ENCODE measurements at regions not wholly inside any gene's neighbourhood (a gene's known extent, or its start where the extent isn't known, plus 50 kb on each side); places are given as distances from the start of the nearest gene placed in this dataset.

- BruUV-seq (replicated peaks): no TSS peak
- no peak overlapping the region for H3K9ac ChIP-seq (ENCODE audit: low read length)
- RAD21 ChIA-PET (ENCODE audit: low non-redundant PET in 1 of 2, low total read pairs in 2 of 2, uncharacterized antibody in 2 of 2, unreplicated experiment in 2 of 2): no interaction called here
Observed at GRCh38 chr10:43781480-43782361, 133.0 kb upstream of the ZNF32 start.

More at GRCh38 chr10:43781480-43782361, 133.0 kb upstream of the ZNF32 start:
- intact Hi-C loops (cut with micrococcal nuclease): loop anchor here (10.0 kb wide), 1 partner anchor 87 kb away; no protein-coding TSS in a partner anchor
- POLR2A ChIA-PET: no interaction called here
- Histone ChIP-seq H3K27me3 (ENCODE audit: insufficient read depth, low read length) (no peaks in the 10 kb centered on the region), H3K9me2 (ENCODE audit: insufficient read depth) (no peaks in the 10 kb centered on the region), H3K4me3 (replicated peaks in 1 of 2; ENCODE audit: low read depth in 1 of 2, low read length in 2 of 2) (no peak overlapping the region), H4K20me1 (ENCODE audit: insufficient read depth) (no peaks in the 10 kb centered on the region), H3K9me3 (ENCODE audit: control insufficient read depth in 1 of 2, insufficient read depth in 1 of 2, low read depth in 1 of 2, low read length in 2 of 2) (no peaks in the 10 kb centered on the region), H3K36me3 (ENCODE audit: control insufficient read depth in 1 of 2, insufficient read depth in 2 of 2, low read length in 2 of 2) (no peaks in the 10 kb centered on the region), H3K4me1 (ENCODE audit: control insufficient read depth in 1 of 2, insufficient read depth in 2 of 2, low read length in 2 of 2) (no peaks in the 10 kb centered on the region), H3K27ac (ENCODE audit: low read depth, low read length) (no peak overlapping the region), H3K79me2 (ENCODE audit: insufficient read depth, low read length) (no peaks in the 10 kb centered on the region), H3K4me2 (ENCODE audit: low read length) (no peak overlapping the region), H2AFZ (ENCODE audit: low read depth, low read length, poor library complexity, severe bottlenecking) (no peak overlapping the region)
- ATAC-seq (no peak), DNase-seq (ENCODE audit: low read depth, low spot score) (no peak)
- TF ChIP-seq ELF1 (IDR thresholded peaks at IDR 0.05; ENCODE audit: borderline replicate concordance, low read depth) (no peak), SP1 (IDR thresholded peaks at IDR 0.05; ENCODE audit: low read depth) (no peak), JUND (IDR thresholded peaks at IDR 0.05) (no peak), CBX3 (IDR thresholded peaks at IDR 0.05; ENCODE audit: low read depth) (no peak), EZH2phosphoT487 (IDR thresholded peaks at IDR 0.05; ENCODE audit: borderline replicate concordance) (no peak), TCF7L2 (IDR thresholded peaks at IDR 0.05; ENCODE audit: borderline replicate concordance, extremely low read depth, insufficient read depth, insufficient read length) (no peak), ATF3 (IDR thresholded peaks at IDR 0.05) (no peak), ZFX (IDR thresholded peaks at IDR 0.05) (no peak), SRF (IDR thresholded peaks at IDR 0.05; ENCODE audit: low read depth) (no peak), MAX (IDR thresholded peaks at IDR 0.05) (no peak), POLR2A (IDR thresholded peaks at IDR 0.05; ENCODE audit: borderline replicate concordance, extremely low read depth, insufficient read depth, insufficient read length) (no peak), POLR2AphosphoS5 (IDR thresholded peaks at IDR 0.05; ENCODE audit: low read depth, low read length) (no peak), EZH2 (IDR thresholded peaks at IDR 0.05) (no peak), RAD21 (IDR thresholded peaks at IDR 0.05; ENCODE audit: low read depth) (no peak), ZNF274 (IDR thresholded peaks at IDR 0.05; ENCODE audit: low read depth, low read length) (no peak)
- TF ChIP-seq, protein P1, sequence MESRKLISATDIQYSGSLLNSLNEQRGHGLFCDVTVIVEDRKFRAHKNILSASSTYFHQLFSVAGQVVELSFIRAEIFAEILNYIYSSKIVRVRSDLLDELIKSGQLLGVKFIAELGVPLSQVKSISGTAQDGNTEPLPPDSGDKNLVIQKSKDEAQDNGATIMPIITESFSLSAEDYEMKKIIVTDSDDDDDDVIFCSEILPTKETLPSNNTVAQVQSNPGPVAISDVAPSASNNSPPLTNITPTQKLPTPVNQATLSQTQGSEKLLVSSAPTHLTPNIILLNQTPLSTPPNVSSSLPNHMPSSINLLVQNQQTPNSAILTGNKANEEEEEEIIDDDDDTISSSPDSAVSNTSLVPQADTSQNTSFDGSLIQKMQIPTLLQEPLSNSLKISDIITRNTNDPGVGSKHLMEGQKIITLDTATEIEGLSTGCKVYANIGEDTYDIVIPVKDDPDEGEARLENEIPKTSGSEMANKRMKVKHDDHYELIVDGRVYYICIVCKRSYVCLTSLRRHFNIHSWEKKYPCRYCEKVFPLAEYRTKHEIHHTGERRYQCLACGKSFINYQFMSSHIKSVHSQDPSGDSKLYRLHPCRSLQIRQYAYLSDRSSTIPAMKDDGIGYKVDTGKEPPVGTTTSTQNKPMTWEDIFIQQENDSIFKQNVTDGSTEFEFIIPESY (IDR thresholded peaks at IDR 0.05; ENCODE audit: extremely low read depth, insufficient replicate concordance, low read length): no peak
- CTCF ChIA-PET: no interaction called here

Measured in HCT116 (cell line).